HG03280 (cell line): ENCODE measurements at regions not wholly inside any gene's neighbourhood (a gene's known extent, or its start where the extent isn't known, plus 50 kb on each side); places are given as distances from the start of the nearest gene placed in this dataset.

ENCODE experiments used
- ATAC-seq: cut with Tn5 transposase; IDR thresholded peaks from one replicate; pipeline ENCODE4 v1.9.1; 2021; ENCODE audit warnings: mild to moderate bottlenecking, moderate library complexity; ENCODE audit not compliant: unreplicated experiment

DNA sequence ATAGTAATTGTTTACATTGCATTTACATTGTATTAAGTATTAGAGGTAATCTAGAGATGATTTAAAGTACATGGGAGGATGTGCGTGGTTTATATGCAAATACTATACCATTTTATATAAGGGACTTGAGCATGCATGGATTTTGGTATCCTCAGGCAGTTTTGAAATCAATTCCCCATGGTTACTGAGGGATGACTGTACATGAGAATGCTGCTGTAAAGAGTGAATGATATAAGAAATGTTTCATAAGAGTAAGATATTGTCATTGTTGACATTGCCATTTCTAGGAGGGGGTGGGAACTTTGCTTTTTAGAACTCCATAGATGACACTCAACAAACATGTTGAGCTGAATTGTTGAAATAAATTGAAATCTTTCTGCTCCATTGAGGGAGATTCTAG, 185.0 kb downstream of the SEMA6A start:
- no peak for ATAC-seq

DNA sequence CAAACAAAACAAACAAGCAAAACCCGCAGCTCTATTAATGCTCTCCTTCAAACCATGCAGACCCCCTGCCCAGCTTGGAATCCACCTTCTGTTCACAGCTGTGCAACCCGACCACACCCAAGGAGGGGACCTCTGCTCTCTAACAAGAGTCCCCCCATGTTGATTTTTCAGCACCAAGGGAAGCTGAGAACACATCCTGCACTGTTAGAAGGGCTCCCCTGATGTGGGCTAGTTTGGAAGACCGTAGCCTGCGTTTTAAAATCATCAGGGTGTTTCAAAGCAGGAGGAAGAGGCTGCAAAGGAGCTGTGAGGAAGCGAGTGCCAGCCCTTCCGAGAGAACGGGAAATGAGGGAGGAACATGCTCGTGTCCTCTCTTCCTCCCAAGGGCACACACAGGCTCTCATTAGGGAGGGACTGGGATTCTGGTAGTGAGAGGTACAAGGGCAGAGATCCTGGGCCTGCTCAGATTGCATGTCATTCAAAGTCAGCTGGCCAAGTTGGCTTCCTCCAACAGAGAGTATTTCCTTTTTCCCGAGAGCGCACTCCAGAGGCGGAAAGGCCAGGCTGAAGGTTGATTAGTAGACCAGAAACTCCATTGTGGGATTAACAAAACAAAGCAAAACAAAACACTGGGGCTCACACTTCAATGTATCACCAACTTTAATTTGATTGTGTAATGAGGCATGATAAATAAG, 185.9 kb downstream of the SEMA6A start:
- ATAC-seq, result no peak

DNA sequence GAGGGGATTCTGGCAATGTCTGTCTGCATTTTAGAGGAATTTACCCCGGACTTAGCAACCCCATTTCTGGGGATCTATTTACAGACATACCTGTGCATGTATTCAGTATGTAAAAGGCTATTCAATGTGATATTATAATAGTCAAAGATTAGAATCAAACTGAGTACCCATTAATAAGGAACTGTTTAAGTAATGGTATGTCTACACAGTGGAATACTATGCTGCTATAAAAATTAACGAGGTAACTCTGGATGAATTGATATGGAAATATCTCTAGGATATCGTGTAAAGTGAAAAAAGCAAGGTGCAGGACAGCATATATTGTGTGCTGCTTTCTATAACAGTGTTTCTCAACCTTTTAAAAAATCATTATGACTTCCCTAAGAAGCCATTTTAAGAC, 186.9 kb downstream of the SEMA6A start:
- no peak for ATAC-seq

DNA sequence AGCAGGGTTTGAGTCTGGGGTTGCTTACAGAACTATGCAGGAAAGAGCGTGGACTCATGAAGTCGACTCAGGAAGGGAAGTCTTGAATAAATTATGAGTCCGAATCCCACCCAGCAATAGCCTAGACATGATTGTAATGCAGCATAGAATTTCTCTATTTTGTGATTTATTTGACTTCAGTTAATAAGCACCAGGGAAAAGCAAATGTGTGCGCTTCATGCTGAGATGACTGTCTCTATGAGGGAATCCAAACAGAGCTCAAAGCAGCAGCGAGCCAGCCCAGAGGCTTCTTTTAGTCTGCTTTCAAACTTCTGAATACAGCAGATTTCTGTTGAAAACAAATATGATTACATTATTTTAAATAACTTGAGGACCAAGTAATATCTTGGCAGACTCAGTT, 188.0 kb downstream of the SEMA6A start:
- no peak for ATAC-seq

DNA sequence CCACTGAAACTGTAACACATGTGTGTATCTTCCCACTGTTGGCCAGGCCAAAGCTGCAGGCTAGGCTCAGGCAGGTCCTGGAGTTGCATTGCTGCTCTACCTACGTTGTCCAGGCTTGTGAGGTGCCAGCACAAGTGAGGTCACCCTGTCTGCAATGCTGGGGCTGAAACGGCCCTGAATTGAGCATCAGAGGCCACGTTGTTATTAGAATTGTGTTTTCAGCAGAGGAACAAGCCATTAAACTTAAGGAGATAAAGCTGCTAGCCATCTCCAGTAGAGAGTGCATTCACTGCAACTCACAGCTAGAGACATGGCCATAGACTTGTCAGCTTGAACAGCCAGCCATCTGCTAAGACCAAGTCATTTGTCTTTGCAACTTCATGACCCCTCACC, 191.8 kb downstream of the SEMA6A start:
- ATAC-seq, result no peak

DNA sequence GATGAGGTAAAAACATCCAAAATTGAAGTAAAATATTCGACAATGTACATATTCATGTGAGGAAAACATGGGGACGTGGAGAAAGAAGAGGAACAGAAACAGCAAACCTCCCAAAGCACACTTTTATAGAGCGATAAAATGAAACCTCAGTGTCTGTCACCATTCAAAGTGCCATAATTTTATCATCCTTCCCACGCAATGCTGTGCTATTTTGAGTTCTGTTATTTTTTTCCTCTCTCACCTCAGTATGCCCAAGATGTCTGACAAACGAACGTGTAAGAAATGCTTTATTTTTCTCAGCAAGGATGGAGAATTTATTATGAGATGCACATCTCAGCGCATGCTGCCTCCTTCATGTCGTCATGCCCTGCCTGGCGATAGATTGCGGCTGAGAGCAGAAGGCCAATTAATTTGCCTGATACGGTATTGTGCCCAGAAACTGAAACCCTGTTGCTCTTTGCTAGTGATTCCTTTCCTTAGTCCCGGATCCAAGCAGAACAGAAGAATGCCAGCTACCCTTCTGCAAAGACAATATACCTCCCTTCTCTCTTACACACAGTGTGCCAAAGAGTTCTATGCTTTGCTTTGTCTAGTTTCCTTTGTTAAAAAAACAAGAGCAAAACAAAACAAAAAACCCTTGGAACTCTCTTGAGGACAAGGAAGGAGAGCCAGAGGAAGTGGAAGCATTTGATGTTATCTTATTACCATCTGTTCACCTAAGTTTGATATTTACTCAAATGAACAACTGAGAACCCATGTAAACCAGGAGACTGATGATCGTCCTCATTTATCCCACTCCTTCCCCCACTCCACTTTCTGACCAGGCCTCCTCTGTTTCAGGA, 192.4 kb downstream of the SEMA6A start:
- ATAC-seq, result no peak

DNA sequence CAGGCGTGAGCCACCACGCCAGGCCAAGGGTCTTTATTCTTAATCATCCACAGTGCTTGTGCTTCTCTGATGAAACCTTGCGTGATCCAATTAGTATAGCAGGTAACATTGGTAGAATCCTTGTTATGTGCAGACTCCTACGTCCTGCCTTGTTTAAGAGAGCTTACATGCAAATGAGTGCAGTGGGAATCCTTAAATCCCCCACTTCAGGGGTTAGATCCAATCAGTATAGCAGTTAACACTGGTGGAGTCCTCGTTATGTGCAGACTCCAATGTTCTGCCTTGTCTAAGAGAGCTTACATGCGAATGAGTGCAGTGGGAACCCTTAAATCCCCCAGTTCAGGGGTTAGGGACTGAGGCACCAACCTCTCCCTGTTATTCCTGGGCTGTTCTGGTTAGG, 193.4 kb downstream of the SEMA6A start:
- ATAC-seq, result no peak

DNA sequence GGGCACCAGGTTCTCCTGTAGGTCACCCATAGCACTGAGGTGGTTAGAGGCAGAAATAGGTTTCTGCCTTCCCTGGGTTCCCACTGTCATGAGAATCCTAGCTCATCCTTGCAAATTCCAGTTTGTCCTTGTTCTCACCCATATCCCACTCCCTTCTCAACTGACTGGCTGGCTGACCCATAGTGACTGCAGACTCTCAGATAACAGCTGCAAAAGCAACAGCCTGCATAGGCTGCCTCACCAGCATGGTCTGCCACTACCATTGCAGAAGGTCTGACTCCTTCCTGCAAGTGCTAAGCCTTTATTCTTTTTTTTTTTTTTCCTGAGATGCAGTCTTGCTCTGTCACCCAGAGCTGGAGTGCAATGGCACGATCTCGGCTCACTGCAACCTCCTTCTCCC, 194.0 kb downstream of the SEMA6A start:
- no peak for ATAC-seq

DNA sequence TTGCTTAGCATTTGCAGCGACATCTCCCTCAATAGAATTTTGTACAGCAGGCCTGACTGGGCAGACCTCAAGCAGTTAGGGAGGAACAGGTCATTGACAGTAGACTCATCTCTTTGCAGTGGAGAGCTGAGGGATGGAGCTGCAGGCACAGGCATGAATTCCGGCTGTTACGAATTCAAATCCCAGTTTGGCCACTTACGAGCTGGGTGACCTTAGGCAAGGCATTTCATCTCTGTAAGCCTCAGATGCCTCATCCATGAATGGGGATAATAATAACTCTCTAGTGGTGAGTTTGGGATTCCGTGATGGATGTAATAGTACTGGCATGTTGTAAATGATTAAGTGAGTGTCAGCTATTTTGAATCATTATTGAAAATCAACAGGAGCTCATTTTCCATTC, 195.3 kb downstream of the SEMA6A start:
- ATAC-seq, result no peak

DNA sequence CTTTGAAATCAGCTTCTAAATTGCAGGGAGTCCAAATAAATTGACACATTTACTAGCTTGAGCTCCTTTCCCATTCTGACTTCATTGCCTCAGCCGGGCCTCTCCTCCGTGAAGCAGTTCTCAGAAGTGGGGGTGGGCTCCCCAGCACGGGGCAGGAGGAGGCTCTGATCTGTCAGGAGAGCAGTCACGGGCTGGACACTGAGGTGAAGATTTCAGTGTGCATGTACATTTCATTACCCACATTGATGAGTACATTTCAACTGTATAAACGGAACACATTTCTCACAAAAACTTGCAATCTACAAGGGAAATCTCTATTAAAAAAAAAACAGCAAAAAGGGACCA, 195.9 kb downstream of the SEMA6A start:
- ATAC-seq, result no peak

DNA sequence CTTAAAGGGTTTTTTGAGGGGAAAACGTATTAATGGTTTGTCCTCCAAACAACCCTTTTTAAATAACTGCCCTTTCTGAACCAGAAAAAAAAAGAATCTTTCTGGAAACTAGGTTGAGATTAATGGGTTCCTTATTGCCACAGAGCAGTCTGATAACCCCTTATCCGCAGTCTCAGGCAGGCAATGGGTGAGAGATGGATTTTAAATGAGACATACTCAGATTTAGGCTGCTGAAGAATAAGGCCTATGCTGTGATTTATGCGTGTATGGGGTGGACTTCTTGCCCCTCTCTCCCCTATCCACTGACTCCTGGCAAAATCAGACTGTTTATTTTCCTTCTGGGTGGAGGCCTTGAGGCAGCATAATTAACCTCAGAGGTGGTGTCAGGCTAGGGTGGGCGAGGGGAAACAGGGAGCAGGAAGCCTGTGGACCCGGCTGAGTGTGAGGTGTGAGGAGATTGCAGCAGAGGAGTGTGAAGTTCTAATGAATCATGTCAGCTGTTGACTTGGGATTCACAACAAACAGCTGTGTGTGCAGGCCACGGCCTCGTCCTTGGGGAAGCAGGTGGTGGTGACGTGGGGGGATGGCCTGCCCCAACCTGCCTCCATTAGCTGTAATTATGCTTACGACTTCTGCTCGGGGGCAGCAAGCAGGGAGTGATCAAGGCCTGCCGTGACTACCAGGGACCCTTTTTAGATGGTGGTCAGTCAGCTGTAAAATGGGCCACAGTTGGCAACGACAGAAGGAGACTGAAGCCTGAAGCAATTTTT, 196.4 kb downstream of the SEMA6A start:
- no peak for ATAC-seq

DNA sequence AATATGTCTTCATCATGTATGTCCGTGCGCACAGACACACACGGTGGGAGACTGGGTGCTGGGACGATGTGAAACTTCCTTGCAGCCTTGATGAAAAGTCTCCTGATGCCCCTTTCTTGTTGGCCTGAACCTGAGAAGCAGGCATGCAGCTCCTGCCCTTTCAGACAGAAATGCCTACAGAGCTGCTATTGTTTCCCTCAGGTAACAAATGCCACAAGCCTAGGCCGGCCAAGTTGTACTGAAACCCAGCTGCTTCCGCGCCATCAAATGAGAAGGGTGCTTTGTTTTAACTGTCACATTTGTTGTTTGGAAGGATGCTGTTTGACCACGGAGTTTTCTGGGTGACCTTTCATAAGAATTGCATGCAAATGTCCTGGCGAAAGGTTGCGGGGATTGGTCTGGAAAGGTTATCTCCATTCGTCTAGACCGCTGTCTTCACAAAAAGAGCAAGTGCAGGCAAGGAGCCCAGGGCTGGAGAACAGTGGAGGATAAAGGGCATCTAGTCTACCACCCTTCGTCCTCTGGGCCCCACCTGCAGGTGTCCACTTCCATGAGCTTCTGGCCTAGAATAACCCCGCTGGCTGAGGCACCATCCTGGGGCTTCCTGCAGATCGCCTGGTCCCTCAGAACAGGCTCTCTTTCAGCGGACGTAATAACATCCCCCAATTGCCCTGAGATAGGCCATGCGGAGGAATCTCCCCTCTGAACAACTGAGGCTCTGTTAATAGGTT, 197.2 kb downstream of the SEMA6A start:
- ATAC-seq, result no peak

DNA sequence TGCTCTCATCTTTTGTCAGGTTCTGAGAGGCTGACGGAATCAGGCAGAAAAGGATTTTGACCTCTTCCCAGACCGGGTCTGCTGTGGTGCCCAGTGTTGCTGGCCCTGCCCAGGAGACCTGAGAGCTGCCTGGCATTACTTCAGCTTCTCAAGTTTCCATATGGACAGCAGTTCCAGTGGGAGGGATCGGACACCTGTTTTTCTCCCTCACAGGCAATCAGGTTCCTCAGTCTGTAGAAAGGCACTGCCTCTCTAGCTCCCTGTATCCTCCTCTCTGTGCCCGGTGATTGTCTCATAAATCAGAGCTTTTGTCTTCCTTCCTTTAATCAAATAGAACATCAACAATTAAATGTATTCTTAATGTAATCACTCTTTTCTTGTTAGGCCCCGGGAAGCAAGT, 198.7 kb downstream of the SEMA6A start:
- ATAC-seq, result no peak

DNA sequence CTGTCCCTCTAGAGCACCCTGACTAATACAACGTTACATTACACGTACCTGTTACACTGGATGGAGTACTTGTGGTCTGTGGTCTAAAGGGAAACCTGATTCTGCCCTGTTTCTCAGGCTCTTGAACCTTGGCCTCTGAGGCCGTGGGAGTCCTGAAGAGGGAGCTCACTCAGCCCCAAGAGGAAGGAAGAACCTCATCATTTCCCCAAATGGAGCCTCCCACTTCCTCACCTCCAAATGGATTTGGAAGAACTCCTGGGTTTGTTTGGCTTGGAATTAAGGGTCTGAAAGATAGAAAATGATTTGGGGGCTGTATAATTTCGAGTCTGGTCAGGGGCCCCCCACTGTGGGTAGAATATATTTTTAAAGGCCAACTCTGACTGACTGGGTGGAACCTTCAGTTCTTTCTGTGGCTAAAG, 200.2 kb downstream of the SEMA6A start:
- no peak for ATAC-seq

DNA sequence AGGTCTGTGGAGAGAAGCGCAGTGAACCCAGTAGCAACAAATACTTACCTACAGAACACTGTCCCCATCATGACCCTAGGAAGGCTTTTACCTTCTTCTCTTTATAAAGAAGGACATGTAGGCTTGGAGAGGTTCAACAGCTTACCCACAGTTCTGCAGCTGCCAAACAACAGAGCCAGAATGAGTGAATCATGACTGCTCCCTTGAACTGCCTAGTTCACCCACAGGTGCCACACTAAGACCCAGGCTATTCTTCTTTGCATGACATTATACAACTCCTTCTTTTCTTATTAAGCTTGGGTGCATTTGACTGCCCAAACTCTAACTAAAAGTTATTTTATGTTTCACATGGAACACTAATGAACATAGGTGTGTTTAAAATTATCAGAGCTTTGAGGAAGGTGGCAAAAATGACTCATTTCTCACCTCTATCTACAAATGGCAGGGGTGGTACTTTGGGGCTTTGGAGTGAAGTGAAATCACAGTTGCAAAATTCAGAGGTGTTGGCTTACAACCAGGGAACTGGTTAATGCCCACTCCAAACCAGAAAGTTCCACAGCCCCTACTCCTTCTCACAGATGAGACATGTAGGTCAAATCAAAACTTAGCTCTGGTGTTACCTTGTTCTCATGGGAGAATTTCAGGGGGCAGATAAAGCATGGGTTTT, 201.6 kb downstream of the SEMA6A start:
- ATAC-seq, result no peak

DNA sequence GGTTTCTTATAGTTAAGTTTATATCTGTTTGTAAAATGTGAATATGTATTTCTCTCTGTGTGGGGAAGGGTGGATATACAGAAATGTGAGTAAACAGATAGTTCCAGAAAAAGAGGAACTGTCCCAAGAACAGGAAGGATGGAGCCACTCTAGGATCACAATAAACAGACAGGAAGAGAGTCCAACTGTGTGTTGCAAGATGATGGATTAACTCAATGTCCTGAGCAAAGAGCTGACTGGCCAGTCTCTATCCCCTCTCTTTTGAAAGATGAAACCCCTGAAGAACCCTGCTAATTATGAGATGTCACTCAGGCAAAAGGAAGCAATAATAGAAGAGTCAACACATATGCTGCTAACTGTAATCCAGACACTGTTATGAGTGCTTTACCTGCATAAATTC, 202.7 kb downstream of the SEMA6A start:
- ATAC-seq, result no peak

DNA sequence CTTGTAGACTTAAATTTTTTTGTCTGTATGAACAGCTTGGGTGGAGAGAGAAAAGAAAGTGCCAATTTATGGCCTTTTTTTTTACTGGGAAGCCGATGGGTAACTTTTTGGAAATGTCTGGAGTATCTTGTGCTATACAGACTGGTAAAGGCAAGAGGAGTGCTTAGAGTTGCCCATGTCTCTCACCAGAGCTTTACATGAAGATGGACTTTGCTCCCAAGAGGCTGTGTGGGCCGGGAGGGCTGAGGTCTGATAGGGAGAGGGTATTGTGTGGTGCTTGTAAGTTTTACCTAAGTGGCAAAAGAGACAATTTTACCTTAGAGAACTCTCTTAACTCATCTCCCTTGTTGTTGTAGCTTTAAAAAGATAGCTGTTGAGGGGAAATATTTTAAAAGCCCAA, 203.2 kb downstream of the SEMA6A start:
- ATAC-seq, result no peak

DNA sequence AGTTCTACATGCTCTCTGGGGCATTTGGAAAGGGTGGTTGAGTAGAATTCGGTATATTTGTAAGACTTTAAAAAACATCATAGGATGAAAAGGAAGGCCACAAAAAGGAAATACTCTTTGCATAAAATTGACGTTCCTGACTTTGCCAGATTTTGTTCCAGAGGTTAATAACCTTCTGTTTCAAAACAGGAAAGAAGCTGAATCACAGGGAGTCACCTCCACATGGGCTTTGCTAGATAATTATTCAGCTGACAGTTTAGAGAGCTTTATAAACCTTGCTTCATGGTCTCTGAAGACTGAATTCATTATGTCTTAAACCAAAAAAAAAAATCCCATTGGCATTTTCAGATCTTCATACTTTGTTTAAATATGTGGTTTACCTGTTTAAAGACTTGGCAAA, 203.7 kb downstream of the SEMA6A start:
- no peak for ATAC-seq

DNA sequence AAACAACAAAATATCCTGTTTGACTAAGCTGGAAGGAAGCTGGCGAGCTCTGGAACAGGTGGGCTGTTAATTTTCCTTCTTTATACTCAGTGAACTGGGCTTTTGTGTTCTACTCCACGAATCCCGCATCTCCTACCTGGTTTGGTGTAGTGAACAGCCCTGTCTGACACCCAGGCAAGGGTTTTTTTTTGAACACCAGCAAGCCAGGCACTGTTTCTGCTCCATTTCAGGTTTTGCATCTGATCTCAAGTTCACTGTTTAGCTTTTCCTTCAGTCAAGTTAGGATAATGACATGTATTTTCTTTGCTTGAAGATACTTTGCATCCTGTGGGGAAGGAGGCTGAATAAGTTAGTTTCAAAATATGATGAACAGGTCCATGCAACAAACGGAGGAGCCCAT, 204.5 kb downstream of the SEMA6A start:
- no peak for ATAC-seq

DNA sequence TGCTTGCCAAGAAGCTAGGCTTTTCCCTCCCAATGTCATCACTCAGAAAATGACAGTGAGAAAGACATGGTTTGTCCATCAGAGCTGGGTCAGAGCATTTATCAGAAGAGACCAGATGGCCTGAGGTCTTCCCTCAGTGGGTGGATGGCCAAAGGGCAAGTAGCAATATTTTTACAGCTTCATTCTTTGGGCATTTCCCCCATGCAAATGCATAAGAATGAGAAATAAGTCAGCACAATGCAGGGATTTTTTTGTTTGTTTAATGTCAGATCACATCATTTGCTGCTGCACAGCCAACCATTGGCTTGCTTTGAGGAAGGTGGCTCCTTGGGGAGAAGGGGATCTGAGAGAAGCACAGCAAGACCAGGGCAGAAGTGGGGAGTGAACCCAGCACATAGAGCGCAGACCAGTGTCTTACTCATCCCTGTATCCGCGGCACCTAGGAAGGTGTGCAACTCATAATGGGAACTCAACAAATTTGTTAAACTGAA, 209.6 kb downstream of the SEMA6A start:
- peak; percentile 69 for ATAC-seq

DNA sequence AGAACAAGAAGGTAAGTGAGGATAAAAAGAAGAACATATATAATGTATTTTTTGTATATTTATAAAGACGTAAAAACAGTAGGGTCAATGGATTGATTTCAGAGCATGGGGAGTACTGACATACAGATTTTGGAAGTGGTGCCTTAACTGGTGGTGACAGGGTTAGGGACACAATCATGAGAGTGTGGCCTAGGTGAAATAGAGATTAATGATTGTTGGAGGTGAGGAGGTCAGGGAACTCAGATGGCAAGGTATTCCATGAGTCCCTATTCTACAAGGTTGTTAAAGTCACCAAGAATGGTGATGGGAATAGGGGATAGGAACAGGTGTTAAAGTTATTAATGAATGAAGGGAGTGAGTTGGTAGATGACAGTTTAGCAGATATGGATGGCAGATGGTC, 210.8 kb downstream of the SEMA6A start:
- ATAC-seq, result no peak
